GM12874 (cell line): ENCODE measurements at regions not wholly inside any gene's neighbourhood (a gene's known extent, or its start where the extent isn't known, plus 50 kb on each side); places are given as distances from the start of the nearest gene placed in this dataset.

Experiments used
- TF ChIP-seq, protein P1 (sequence below): IDR thresholded peaks from 2 replicates; pipeline ENCODE4 v1.5.1; 2011; ENCODE audit warnings: low read depth, mild to moderate bottlenecking, control low read depth, low read length, moderate library complexity; ENCODE audit not compliant: insufficient read depth

DNA sequence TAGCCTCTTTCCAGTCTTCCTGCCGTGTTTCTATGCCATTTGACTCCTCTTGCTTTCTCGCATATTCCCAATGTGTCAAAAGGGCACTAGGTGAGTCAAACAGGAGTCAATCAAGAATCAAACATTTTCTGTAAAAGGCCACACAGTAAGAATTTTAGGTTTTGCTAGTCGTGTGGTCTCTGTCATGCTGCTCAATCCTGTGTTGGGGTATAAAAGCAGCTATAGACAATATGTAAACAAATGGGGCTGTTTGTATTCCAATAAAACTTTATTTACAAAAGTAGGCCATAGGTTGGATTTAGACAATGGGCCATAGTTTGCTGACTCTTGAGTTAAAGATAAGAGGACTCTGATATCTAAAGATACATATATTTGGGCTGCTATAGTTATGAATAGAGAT lies 235.4 kb upstream of the BTBD3 start:
- TF ChIP-seq, protein P1, sequence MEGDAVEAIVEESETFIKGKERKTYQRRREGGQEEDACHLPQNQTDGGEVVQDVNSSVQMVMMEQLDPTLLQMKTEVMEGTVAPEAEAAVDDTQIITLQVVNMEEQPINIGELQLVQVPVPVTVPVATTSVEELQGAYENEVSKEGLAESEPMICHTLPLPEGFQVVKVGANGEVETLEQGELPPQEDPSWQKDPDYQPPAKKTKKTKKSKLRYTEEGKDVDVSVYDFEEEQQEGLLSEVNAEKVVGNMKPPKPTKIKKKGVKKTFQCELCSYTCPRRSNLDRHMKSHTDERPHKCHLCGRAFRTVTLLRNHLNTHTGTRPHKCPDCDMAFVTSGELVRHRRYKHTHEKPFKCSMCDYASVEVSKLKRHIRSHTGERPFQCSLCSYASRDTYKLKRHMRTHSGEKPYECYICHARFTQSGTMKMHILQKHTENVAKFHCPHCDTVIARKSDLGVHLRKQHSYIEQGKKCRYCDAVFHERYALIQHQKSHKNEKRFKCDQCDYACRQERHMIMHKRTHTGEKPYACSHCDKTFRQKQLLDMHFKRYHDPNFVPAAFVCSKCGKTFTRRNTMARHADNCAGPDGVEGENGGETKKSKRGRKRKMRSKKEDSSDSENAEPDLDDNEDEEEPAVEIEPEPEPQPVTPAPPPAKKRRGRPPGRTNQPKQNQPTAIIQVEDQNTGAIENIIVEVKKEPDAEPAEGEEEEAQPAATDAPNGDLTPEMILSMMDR = no peak

DNA sequence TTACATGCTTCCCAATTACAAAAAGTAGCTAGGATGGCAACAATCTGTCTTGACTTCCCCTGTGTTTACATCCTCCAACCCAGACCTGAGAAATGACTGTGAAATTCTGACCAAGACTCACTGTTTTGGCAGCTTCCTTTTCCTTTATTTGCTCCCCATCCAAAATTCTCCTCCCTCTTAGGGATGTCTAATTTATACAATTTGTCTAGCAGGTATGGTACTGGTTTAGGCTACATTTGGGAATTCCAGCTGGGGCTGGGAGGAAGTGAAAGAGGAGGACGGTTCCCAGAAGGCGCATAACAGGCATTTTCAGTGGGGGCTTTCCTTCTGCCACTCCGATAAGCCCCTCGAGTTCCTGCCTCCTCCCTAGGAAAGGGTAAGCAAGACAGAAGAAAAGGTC lies 231.5 kb upstream of the BTBD3 start:
- TF ChIP-seq, protein P1 = no peak

DNA sequence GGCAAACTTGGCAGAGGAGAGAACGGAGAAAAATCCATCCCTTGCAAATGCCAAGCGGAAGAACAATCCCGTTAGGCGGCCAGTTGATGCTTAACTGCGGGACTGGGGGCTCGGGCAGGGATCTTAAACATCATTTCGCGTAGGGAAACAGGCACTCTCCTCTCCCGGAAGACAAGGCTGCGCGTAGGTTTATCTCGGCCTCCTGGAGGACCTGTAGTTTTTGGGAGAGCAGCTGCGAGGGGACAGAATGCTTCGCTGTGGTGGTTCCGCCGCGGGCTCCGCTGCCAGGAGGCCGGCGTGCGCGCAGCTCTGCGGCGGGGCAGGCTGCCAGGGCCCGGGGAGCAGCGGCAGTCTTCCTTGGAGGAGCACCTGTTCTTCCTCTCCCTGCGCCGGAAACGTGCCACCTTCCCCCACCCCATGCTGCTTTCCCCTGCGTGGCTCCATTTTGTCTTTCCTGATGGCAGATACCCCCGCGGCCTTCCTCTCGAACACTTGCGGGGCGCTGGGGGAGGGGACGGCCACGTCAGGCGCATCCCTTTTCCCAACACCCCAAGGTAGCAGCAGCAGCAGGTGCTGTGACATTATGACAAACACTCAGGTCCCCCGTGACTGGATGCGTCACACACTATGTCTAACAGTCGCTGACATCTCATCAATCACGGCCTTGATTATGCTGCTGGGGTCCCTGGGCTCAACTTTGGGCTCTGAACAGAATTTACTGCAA lies 230.7 kb upstream of the BTBD3 start:
- TF ChIP-seq, protein P1 = no peak

DNA sequence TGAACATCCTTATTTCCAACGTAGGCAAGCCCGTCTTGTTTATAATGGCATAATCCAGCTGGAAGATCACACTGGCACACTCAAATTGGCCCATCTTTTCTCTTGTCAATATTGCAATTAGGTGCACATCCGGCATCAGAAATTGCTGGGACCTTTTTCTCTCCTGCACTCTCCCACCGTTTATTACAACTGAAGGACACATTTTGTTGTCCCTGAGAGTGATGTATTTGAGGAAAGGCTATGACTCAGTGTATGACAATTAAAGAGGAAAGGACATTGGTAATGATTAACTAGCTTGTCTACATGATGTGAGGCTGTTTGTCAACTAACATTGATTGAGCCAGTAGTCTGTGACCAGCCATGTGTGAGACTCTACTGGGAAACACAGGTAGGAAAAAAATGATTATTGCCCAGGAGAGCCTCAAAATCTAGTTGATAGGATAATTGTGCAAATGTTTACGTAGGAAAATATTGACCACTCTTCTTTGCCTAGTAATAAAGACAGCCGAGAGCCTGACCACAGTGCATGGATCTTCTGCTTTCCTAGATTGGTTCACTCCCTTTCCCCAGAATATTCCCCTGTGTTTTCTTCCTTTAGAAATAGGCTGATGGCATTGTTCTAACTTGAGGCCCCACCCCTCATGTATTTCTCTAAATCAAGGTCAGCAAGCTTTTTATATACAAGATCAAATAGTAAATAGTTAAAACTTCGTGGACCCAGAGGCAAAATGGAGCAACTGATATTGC lies 230.0 kb upstream of the BTBD3 start:
- TF ChIP-seq, protein P1 = no peak

DNA sequence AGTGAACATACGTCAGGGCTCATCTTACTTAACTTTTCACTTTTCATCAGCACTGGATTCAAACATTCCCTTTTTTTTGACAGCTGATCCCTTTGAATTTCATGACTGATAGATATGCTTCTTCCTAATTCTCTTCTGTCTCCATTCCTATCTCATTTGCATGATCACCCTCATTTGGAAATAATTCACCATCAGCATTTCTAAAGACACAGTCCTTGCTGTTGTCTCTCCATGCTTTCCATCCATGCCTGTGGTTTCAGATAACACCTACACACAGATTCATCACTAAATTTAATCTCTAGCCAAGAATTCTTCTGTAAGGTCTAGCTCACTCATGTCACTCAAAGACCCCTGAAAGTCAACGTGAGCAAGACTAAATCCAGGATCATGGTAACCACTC lies 228.4 kb upstream of the BTBD3 start:
- TF ChIP-seq, protein P1 = no peak

DNA sequence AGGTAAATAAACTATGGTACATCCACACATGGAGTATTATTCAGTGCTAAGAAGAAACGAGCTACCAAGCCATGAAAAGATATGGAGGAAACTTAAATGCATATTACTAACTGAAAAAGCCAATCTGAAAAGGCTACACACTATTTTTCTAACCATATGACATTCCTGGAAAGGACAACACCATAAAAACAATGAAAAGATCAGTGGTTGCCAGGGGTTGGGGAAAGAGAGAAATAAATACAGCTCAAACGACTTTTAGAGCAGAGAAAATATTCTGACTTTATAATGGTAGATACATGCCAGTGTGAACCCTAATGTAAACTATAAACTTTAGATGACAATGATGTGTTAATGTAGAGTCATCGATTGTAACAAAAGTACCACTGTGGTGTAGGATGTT lies 225.9 kb upstream of the BTBD3 start:
- TF ChIP-seq, protein P1 = no peak

DNA sequence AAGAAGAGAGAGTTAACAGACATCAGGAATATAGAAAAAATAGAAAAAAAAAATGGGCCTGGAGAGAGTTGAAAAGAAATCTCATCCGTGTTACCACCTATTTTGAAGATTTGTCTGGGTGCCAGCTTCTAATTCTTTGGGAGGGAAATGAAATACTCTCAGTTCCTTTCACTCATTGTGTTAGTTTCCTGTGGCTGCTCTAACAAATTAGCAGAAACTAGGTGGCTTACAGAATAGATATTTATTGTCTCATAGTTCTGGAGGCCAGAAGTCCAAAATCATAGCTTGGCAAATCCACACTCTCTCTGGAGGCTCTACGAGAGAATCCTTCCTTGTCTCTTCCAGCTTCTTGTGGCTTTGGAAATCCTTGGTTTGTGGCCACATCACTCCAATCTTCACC lies 225.1 kb upstream of the BTBD3 start:
- TF ChIP-seq, protein P1 = no peak
